ENCODE measurements at regions not wholly inside any gene's neighbourhood (a gene's known extent, or its start where the extent isn't known, plus 50 kb on each side); places are given as distances from the start of the nearest gene placed in this dataset.
"Not testable (repeated sequence)": the region's sequence is repeated elsewhere in the genome, so short reads cannot be mapped to it uniquely, and the experiment has no call there.

GRCh38 chr14:97802430-97803373 lies 1005.5 kb downstream of the VRK1 start:
- no peak for DNase-seq (ENCODE audit: low read depth)

DNA sequence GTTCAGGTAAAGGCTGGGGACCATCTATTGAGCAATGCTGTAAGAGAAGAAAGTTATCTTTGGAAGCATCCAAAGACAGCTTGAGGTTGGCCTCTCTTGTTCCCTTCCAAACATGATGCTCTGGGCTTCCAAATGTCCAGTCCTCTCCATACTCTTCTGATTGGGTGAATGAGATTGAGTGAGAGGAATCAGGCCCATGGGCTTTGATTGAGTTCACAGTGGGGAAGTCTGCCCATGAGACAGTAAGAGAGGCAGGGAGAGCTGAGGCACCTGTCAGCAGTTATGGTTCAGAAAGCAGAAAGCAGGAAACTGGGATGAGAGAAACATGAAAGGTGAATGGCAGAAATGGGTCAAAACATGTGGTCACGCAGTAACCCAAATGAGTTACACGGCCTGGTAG lies 1006.9 kb downstream of the VRK1 start:
- no peak for DNase-seq (ENCODE audit: low read depth)

DNA sequence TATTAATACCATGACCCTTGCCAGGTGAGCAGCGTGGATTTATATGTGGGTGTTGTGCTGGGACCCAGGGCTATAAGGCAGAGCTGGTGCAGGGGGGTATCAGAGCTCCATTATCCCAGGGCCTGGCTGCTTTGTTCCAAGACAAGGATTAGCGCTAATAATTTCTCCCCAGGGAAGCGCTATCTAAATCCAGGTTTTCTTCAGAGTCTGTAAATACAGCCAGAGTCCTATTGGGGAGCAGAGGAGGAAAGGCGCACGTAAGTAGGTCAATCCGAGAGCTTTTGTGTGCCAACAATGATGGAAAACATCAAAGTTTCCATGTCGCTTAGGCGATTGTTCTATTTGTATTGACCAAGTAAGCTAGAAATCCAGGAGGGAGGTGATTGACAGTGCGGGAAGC lies 1009.7 kb downstream of the VRK1 start:
- DNase-seq (ENCODE audit: low read depth): no peak

- DNase-seq (ENCODE audit: low read depth): not testable (repeated sequence)
Observed at GRCh38 chr14:97808541-97808940, 1011.4 kb downstream of the VRK1 start.

- no peak for DNase-seq (ENCODE audit: low read depth)
Observed at GRCh38 chr14:97813556-97813955, 1016.4 kb downstream of the VRK1 start.

DNA sequence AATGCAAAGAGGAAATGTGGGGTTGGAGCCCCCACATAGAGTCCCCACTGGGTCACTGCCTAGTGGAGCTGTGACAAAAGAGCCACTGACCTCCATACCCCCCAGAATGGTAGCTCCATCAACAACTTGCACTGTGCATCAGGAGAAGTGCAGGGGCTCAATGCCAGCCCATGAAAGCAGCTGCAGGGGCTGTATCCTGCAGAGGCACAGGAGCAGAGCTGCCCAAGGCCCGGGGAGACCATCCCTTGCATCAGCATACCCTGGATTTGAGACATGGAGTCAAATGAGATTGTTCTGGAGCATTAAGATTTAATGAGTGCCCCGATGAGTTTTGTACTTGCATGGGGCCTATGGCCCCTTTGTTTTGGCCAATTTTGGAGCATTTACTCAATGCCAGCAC lies 1023.6 kb downstream of the VRK1 start:
- no peak for DNase-seq (ENCODE audit: low read depth)

DNA sequence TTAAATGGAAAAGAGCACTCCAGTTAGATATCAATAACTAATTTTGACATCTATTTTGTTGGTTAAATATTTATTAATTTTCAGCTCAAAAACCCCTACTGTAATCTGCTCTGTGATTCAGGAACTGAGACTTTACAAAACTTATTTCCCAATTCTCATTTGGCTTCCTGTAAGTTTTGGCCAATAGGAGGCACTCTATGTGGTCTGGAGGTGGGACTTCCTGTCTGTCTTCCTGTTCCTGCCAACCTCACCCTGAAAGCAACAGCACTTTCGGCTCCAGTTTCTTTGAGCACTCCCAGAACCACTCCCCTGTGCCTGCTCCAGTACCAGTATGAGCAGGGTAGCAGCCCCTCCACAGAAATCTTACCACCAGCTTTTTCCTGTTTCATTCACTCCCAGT lies 1027.0 kb downstream of the VRK1 start:
- DNase-seq (ENCODE audit: low read depth): no peak

DNA sequence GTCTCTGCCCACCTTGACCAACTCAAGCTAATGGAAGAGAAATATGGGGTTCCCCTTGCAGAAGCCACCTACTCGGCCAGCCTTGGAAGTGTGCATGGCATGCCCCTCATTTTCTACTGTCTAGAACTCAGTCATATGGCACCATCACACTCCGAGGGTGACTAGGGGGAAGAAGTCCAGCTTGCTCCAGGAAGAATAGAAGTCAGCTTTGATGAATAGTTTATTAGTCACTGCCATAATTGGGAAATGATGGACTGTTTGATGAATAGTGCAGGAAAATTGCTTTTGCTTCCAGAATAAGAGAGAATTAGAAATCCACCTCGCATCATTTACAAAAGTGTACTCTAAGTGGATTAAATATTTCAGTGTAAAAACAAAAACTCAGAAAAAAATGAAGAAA lies 1030.6 kb downstream of the VRK1 start:
- no peak for DNase-seq (ENCODE audit: low read depth)

- no peak for DNase-seq (ENCODE audit: low read depth)
Observed at GRCh38 chr14:97832776-97833175, 1035.6 kb downstream of the VRK1 start.

- no peak for DNase-seq (ENCODE audit: low read depth)
Observed at GRCh38 chr14:97838986-97839385, 1041.8 kb downstream of the VRK1 start.

DNA sequence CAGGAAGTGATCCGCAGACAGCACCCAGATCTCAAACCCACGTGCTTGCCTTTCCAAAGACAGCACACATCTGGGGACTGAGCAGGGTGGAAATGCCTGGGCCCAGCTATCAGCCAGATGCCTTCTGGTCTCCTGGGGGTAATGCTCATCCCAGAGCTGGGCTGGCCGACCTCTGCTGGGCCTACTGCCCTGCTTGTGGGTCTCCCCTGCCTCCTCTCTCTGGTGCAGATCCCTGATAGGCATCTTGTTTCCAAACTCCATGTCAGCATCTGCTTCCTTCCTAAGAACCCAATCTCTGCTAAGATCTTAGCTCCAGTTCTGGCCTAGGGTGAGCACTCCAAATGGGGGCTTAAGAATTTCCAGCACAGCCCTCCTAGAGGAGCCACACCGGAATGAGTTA lies 1043.0 kb downstream of the VRK1 start:
- DNase-seq (ENCODE audit: low read depth): no peak

GRCh38 chr14:97841762-97842161 lies 1044.6 kb downstream of the VRK1 start:
- DNase-seq (ENCODE audit: low read depth): no peak

GRCh38 chr14:97843066-97843465 lies 1045.9 kb downstream of the VRK1 start:
- no peak for DNase-seq (ENCODE audit: low read depth)

DNA sequence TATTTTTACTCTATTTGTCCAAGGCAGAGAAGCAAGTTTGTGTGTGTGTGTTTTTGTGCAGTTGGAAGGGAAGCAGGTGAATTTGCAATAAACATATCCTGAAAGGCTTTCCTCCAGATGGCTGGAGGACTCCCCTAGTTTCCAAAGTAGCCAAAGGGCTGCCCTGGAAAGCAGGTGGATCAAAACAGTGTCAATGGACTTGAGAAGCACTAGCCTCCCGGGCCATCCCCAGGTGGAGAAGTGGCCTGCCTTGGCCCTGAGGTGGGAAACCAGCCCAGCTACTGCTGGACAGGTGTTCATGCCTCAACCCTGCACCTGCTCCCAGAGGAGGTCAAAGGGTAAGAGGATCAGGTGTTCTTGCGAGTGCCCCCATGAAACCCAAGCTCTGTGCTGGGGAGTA lies 1046.9 kb downstream of the VRK1 start:
- no peak for DNase-seq (ENCODE audit: low read depth)

GRCh38 chr14:97846156-97846555 lies 1049.0 kb downstream of the VRK1 start:
- DNase-seq (ENCODE audit: low read depth): no peak

DNA sequence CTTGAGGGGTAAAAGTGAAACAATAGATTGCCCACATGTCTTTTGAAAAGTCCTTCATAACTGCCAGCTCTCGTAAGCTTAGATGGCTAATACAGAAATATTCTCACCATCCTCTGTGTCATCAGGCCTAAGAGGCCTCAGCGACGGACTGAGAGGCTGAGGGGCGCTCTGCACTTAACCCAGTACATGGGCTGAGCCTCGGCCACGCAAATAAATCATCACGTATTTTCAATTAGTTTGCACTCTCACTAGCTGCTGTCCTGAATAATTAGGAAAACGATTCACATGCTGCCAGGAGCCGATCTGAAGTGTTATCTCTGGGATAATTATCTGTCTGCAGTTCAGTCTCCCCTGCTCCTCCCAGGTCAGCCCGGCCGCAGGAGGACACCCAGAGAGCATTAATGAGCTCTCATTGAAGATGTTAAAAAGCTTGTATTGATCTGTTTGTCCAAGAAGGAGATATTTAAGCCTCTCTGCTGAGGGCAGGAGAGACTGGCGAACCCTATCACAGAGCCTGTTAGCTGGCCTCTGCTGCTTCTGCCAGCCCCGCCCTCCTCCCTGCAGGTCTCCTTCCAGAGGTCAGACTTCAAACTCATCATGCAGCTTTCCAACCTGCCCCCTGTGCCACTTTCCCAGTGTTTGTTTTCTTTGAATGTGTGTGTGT lies 1051.3 kb downstream of the VRK1 start:
- no peak for DNase-seq (ENCODE audit: low read depth)

GRCh38 chr14:97850466-97850865 lies 1053.3 kb downstream of the VRK1 start:
- no peak for DNase-seq (ENCODE audit: low read depth)

DNA sequence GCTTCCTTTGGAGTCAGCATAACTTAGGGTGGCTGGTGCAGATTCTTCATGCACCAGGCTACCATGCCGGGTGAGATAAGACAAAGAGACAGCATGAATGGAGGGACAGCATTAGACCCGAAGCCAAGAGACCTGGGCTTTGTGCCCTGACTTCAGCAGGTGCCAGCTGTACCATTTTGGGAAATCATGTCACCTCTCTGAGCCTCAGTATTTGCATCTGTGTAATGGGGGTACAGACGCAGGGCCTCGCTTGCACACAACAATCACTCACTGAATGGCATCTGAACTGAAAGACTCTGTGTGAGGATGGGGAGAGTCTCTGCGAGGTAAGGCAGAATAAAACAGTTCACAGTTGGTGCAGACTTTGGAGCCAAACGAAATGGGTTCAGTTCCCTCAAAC lies 1053.7 kb downstream of the VRK1 start:
- DNase-seq (ENCODE audit: low read depth): no peak

GRCh38 chr14:97851428-97851995 lies 1054.3 kb downstream of the VRK1 start:
- DNase-seq (ENCODE audit: low read depth): no peak

DNA sequence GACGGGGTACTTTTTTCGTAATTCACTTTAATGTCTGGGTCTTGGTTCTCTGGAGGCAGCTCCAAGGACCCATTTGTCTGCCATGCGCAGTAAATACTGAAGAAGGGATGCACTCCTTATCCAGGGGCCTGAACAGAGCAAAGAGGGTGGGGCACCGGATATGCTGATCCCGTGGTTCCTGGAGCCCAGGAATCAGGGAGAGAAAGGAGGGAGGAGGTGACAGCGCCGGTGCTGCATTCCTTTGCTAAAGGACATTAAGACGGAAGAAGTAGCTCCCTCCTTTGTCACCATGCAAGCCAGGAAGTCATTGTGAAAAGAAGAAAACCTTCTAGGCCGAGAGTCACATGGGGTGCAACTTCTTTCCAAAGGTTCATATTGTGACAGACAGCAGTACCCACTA lies 1057.7 kb downstream of the VRK1 start:
- DNase-seq (ENCODE audit: low read depth): no peak

GRCh38 chr14:97866195-97866594 lies 1069.0 kb downstream of the VRK1 start:
- no peak for DNase-seq (ENCODE audit: low read depth)

- no peak for DNase-seq (ENCODE audit: low read depth)
Observed at GRCh38 chr14:97866664-97867063, 1069.5 kb downstream of the VRK1 start.

GRCh38 chr14:97873291-97873690 lies 1076.1 kb downstream of the VRK1 start:
- no peak for DNase-seq (ENCODE audit: low read depth)

All from T-helper 22 cell (primary cell).